H54 (cell line): ENCODE measurements at regions not wholly inside any gene's neighbourhood (a gene's known extent, or its start where the extent isn't known, plus 50 kb on each side); places are given as distances from the start of the nearest gene placed in this dataset.
"Not testable (repeated sequence)": the region's sequence is repeated elsewhere in the genome, so short reads cannot be mapped to it uniquely, and the experiment has no call there.

ENCODE experiments used
- DNase-seq: peaks from one replicate; pipeline ENCODE4 v3.0.0; 2011; ENCODE audit warnings: low spot score, mixed read lengths; ENCODE audit not compliant: insufficient read length
- FAIRE-seq: peaks from 3 replicates; lab custom pipeline; 2011; peaks lifted over from hg19 to GRCh38; lab: Jason Lieb, UNC
- POLR2A ChIP-seq: IDR thresholded peaks from 2 replicates; pipeline ENCODE4 v1.6.1; 2011; ENCODE audit warnings: low read depth, mild to moderate bottlenecking, low read length

- FAIRE-seq: no peak
- DNase-seq: no peak
- no peak for TF ChIP-seq POLR2A
These were observed 106.5 kb upstream of the SIMC1 start for GRCh38 chr5:176131771-176132170.

- DNase-seq: no peak
- no peak for FAIRE-seq
- no peak for TF ChIP-seq POLR2A
These were observed 105.5 kb upstream of the SIMC1 start for GRCh38 chr5:176132471-176133288.

GRCh38 chr5:176133289-176133870 lies 104.8 kb upstream of the SIMC1 start:
- TF ChIP-seq POLR2A: no peak
- no peak for FAIRE-seq
- DNase-seq: no peak

GRCh38 chr5:176133877-176134276 lies 104.3 kb upstream of the SIMC1 start:
- no peak for TF ChIP-seq POLR2A
- FAIRE-seq: no peak
- DNase-seq: no peak

GRCh38 chr5:176134529-176135223 lies 103.5 kb upstream of the SIMC1 start:
- TF ChIP-seq POLR2A: no peak
- DNase-seq (no peak), FAIRE-seq (no peak)

- not testable (repeated sequence) for DNase-seq, FAIRE-seq
These were observed 98.1 kb upstream of the SIMC1 start for GRCh38 chr5:176140138-176140537.

- no peak for TF ChIP-seq POLR2A
- FAIRE-seq (no peak), DNase-seq (no peak)
These were observed 93.7 kb upstream of the SIMC1 start for GRCh38 chr5:176144508-176144907.

- FAIRE-seq, DNase-seq: not testable (repeated sequence)
These were observed 88.3 kb upstream of the SIMC1 start for GRCh38 chr5:176149948-176150347.

GRCh38 chr5:176151281-176151680 lies 86.9 kb upstream of the SIMC1 start:
- DNase-seq (no peak), FAIRE-seq (no peak)
- TF ChIP-seq POLR2A: no peak

- DNase-seq: no peak
- no peak for TF ChIP-seq POLR2A
These were observed 85.9 kb upstream of the SIMC1 start for GRCh38 chr5:176152191-176152929.

GRCh38 chr5:176152930-176153311 lies 85.3 kb upstream of the SIMC1 start:
- DNase-seq: no peak
- FAIRE-seq: no peak
- no peak for TF ChIP-seq POLR2A

More at GRCh38 chr5:176152191-176152929, 85.9 kb upstream of the SIMC1 start:
- FAIRE-seq: no peak

- no peak for TF ChIP-seq POLR2A
- DNase-seq: no peak
- no peak for FAIRE-seq
These were observed 84.5 kb upstream of the SIMC1 start for GRCh38 chr5:176153741-176154140.

- DNase-seq: no peak
- no peak for TF ChIP-seq POLR2A
- FAIRE-seq: no peak
These were observed 83.4 kb upstream of the SIMC1 start for GRCh38 chr5:176154821-176155220.

GRCh38 chr5:176155922-176156359 lies 82.3 kb upstream of the SIMC1 start:
- no peak for DNase-seq
- no peak for TF ChIP-seq POLR2A
- FAIRE-seq: no peak
